MCF 10A (cell line): ENCODE measurements at regions not wholly inside any gene's neighbourhood (a gene's known extent, or its start where the extent isn't known, plus 50 kb on each side); places are given as distances from the start of the nearest gene placed in this dataset.

Experiments used
- BruUV-seq: library from RNA; stranded (reverse); fragments of 400-500 nt; replicated peaks from 2 replicates; lab custom pipeline; 2021; lab: Mats Ljungman, UMichigan
- CTCF ChIA-PET: fragments of 300-600 bp; sonication (Branson Sonifier 250); formaldehyde crosslinking; extraction: SDS; loops from one replicate; lab custom pipeline; 2021; ENCODE audit warnings: antibody characterized with exemption, inconsistent platforms; lab: Yijun Ruan, JAX
- POLR2A ChIA-PET: fragments of 300-600, 350-650 bp; sonication (Branson Sonifier 250); formaldehyde crosslinking; extraction: SDS; loops from one replicate; lab custom pipeline; 2020; ENCODE audit warnings: antibody characterized with exemption, inconsistent platforms; lab: Yijun Ruan, JAX
- DNase-seq: peaks from one replicate; pipeline ENCODE4 v3.0.0-alpha.2; 2018; ENCODE audit not compliant: unreplicated experiment
- H3K27ac Mint-ChIP-seq: one replicate; pipeline ENCODE4 v1.8.0; 2022; ENCODE audit warnings: mild to moderate bottlenecking, low read depth, mixed read lengths; ENCODE audit not compliant: unreplicated experiment
- H3K27me3 Mint-ChIP-seq: one replicate; pipeline ENCODE4 v1.8.0; 2022; ENCODE audit warnings: mixed read lengths; ENCODE audit not compliant: insufficient read depth, unreplicated experiment
- H3K36me3 Mint-ChIP-seq: one replicate; pipeline ENCODE4 v1.8.0; 2022; ENCODE audit warnings: mild to moderate bottlenecking, moderate library complexity, mixed read lengths; ENCODE audit not compliant: insufficient read depth, unreplicated experiment
- H3K4me1 Mint-ChIP-seq: one replicate; pipeline ENCODE4 v1.8.0; 2022; ENCODE audit warnings: mixed read lengths; ENCODE audit not compliant: insufficient read depth, unreplicated experiment
- H3K4me3 Mint-ChIP-seq: one replicate; pipeline ENCODE4 v1.8.0; 2022; ENCODE audit warnings: mild to moderate bottlenecking, moderate library complexity, mixed read lengths; ENCODE audit not compliant: unreplicated experiment
- H3K9me3 Mint-ChIP-seq: one replicate; pipeline ENCODE4 v1.8.0; 2022; ENCODE audit warnings: mixed read lengths; ENCODE audit not compliant: unreplicated experiment
- intact Hi-C: fragments of 100-400 bp; cut with micrococcal nuclease; formaldehyde crosslinking; loops from 2 replicates; pipeline ENCODE4 v1.14.1; 2022
- TF ChIP-seq, protein P1 (sequence below): fragments of 200-600 bp; IDR thresholded peaks from one replicate; pipeline ENCODE4 v1.8.0; 2022; ENCODE audit warnings: antibody characterized with exemption, mild to moderate bottlenecking; ENCODE audit not compliant: unreplicated experiment

DNA sequence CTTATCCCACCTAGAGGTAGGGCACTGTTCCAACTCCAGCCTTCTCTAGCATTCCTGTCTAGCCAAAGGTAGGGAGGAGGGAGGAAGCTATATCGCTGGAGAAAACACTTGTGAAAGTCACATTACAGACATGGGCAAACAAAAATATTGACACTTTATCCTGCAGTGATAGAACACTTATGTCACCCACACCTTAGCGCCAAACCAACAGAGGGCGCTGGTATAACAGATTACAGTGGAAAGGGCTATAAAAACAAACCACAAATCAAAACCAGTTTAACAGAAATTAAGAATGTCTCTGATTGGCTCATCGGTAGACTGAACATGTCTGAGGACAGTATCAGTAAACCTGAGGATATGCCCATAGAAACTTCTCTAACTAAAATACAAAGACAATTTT, 451.3 kb downstream of the TLL1 start:
- no TSS peak for BruUV-seq
- CTCF ChIA-PET = interaction anchor here (0.7 to 1.1 kb wide), 3 partner anchors 10 to 262 kb away, joined by 3 to 4 read pairs (median 3); no protein-coding TSS in a partner anchor
- DNase-seq = peak; percentile 39

DNA sequence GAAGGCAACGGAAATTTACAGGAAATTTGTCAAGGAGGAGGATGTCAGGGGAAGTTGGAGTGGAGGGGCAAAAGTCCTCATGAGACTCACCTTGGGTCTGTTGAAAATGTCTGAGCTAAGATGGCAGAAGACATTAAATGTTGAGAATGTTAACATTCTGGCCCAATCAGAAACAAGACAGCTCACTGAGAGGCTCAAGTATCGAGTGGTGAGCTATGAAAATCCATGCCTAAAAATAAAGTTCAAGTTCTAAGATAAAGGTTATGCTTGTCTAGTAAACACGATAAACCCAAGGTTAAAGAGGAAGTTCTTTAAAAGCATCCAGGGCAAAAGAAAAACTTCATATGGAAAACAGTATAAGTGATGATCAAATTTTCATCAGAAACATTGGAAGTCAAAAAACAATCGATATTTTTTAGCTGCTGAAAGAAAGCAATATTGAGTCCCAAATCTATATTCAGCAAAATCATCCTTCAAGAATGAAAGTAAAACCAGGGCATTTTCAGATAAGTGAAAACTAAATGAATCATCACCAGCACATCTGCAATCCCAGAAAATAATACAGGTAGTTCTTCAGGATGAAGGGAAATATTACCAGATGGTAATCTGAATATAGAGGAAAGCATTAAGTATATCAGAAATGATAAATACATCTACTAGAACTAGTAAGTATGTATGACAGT, 462.4 kb downstream of the TLL1 start:
- Mint-ChIP-seq H3K27me3 (no peaks in the 10 kb centered on the region), H3K27ac (peak overlapping the region; percentile 40), H3K36me3 (no peaks in the 10 kb centered on the region), H3K4me1 (peaks cover 11% of the 10 kb centered on the region), H3K9me3 (peaks cover 7% of the 10 kb centered on the region), H3K4me3 (peak overlapping the region; percentile 11)
- DNase-seq = no peak
- BruUV-seq = no TSS peak
- TF ChIP-seq, protein P1, sequence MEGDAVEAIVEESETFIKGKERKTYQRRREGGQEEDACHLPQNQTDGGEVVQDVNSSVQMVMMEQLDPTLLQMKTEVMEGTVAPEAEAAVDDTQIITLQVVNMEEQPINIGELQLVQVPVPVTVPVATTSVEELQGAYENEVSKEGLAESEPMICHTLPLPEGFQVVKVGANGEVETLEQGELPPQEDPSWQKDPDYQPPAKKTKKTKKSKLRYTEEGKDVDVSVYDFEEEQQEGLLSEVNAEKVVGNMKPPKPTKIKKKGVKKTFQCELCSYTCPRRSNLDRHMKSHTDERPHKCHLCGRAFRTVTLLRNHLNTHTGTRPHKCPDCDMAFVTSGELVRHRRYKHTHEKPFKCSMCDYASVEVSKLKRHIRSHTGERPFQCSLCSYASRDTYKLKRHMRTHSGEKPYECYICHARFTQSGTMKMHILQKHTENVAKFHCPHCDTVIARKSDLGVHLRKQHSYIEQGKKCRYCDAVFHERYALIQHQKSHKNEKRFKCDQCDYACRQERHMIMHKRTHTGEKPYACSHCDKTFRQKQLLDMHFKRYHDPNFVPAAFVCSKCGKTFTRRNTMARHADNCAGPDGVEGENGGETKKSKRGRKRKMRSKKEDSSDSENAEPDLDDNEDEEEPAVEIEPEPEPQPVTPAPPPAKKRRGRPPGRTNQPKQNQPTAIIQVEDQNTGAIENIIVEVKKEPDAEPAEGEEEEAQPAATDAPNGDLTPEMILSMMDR = no peak
- ChIA-PET POLR2A (interaction anchor here (0.6 kb wide), 1 partner anchor 12 kb away, joined by 4 read pairs; no protein-coding TSS in a partner anchor), CTCF (no interaction called here)
- intact Hi-C loops = no loop called here

More for the DNA sequence above, 451.3 kb downstream of the TLL1 start:
- Mint-ChIP-seq H3K4me1 (peaks cover 11% of the 10 kb centered on the region), H3K9me3 (no peaks in the 10 kb centered on the region), H3K27ac (no peak overlapping the region), H3K27me3 (no peaks in the 10 kb centered on the region), H3K4me3 (no peak overlapping the region), H3K36me3 (no peaks in the 10 kb centered on the region)
- TF ChIP-seq, protein P1 = peak; percentile 21
- intact Hi-C loops = loop anchor here (2.0 kb wide), 1 partner anchor 270 kb away; no protein-coding TSS in a partner anchor
- POLR2A ChIA-PET = interaction anchor here (0.9 to 1.7 kb wide), 3 partner anchors 10 to 86 kb away, joined by 3 to 5 read pairs (median 4); no protein-coding TSS in a partner anchor

DNA sequence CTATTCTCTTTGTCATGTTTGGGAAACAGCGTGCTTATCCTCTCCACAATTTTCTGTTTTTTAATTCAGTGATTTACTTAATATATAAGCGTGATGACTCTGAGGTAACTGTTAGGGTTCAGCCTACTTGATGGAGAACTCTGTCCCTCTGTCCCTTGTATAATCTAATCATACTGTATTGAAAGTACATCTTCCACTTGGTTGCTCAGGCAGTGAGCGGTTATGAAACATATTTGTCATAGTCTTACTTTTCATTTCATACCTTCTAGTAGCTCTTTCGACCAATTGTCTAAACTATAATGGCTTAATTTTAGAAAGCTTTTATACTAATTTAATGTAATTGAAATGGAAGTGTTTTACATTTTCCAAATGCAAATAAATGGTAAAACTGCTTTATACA, 469.0 kb downstream of the TLL1 start:
- no peak overlapping the region for H3K27ac Mint-ChIP-seq
- H3K27me3 Mint-ChIP-seq = no peaks in the 10 kb centered on the region
- TF ChIP-seq, protein P1 = no peak
- H3K9me3 Mint-ChIP-seq = no peaks in the 10 kb centered on the region
- ChIA-PET POLR2A (interaction anchor here (0.9 kb wide), 1 partner anchor 43 kb away, joined by 3 read pairs; no protein-coding TSS in a partner anchor), CTCF (no interaction called here)
- H3K36me3 Mint-ChIP-seq = no peaks in the 10 kb centered on the region
- no TSS peak for BruUV-seq
- DNase-seq = no peak
- intact Hi-C loops = no loop called here
- no peak overlapping the region for H3K4me3 Mint-ChIP-seq
- H3K4me1 Mint-ChIP-seq = no peaks in the 10 kb centered on the region

DNA sequence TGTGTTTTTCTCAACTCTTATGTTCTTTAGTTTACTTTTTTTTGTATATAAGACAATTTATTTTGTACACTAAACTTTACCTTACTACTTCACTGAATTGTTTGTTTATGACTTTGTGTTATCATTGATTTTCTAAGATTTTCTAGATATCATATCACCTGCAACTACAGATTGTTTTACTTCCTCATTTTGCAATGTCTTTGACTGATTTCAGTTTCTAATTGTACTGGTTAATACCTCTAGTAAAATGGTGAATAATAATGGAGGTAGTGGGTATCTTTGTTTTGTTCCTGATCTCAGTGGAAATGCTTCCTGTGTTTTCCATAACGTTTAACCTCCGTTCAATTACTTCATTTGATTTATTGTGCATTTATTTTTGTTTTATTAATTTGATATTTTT, 490.2 kb downstream of the TLL1 start:
- no TSS peak for BruUV-seq
- H3K27ac Mint-ChIP-seq = no peak overlapping the region

More for the DNA sequence above, 490.2 kb downstream of the TLL1 start:
- CTCF ChIA-PET = no interaction called here
- no peak for DNase-seq
- H3K9me3 Mint-ChIP-seq = peaks cover 5% of the 10 kb centered on the region
- no peaks in the 10 kb centered on the region for H3K27me3 Mint-ChIP-seq
- H3K4me1 Mint-ChIP-seq = no peaks in the 10 kb centered on the region
- no peak overlapping the region for H3K4me3 Mint-ChIP-seq
- intact Hi-C loops = no loop called here
- TF ChIP-seq, protein P1 = no peak
- POLR2A ChIA-PET = no interaction called here
- H3K36me3 Mint-ChIP-seq = no peaks in the 10 kb centered on the region
